GM12865 (cell line): ENCODE measurements at regions not wholly inside any gene's neighbourhood (a gene's known extent, or its start where the extent isn't known, plus 50 kb on each side); places are given as distances from the start of the nearest gene placed in this dataset.
"Not testable (repeated sequence)": the region's sequence is repeated elsewhere in the genome, so short reads cannot be mapped to it uniquely, and the experiment has no call there.

Experiments
- DNase-seq: peaks from one replicate; pipeline ENCODE4 v3.0.0; 2010; ENCODE audit warnings: low read depth
- H3K4me3 ChIP-seq: 2 replicates; pipeline ENCODE4 v1.5.1; 2011; ENCODE audit warnings: mild to moderate bottlenecking, low read depth, low read length, control low read depth
- CTCF ChIP-seq: IDR thresholded peaks from 2 replicates; pipeline ENCODE4 v1.5.1; 2011; ENCODE audit warnings: low read length, control low read depth, low read depth, inconsistent platforms; ENCODE audit not compliant: insufficient read depth; ENCODE audit errors: missing control alignments

GRCh38 chr4:20022471-20022870 is 229.2 kb upstream of the SLIT2 start:
- TF ChIP-seq CTCF: no peak
- DNase-seq: no peak
- no peak overlapping the region for H3K4me3 ChIP-seq

- no peak for DNase-seq
- no peak for TF ChIP-seq CTCF
- H3K4me3 ChIP-seq: no peak overlapping the region
These were observed 231.6 kb upstream of the SLIT2 start for GRCh38 chr4:20020056-20020455.

GRCh38 chr4:20019310-20020015 is 232.2 kb upstream of the SLIT2 start:
- DNase-seq: no peak
- H3K4me3 ChIP-seq: no peak overlapping the region
- TF ChIP-seq CTCF: no peak

GRCh38 chr4:20017777-20018115 is 234.0 kb upstream of the SLIT2 start:
- DNase-seq: no peak
- H3K4me3 ChIP-seq: no peak overlapping the region
- TF ChIP-seq CTCF: no peak

- TF ChIP-seq CTCF: no peak
- no peak for DNase-seq
- no peak overlapping the region for H3K4me3 ChIP-seq
These were observed 234.5 kb upstream of the SLIT2 start for GRCh38 chr4:20017070-20017776.

- no peak overlapping the region for H3K4me3 ChIP-seq
- no peak for DNase-seq
These were observed 236.0 kb upstream of the SLIT2 start for GRCh38 chr4:20015636-20016224.

GRCh38 chr4:20003836-20004558 is 247.7 kb upstream of the SLIT2 start:
- not testable (repeated sequence) for DNase-seq

More at GRCh38 chr4:20015636-20016224, 236.0 kb upstream of the SLIT2 start:
- no peak for TF ChIP-seq CTCF

More at GRCh38 chr4:20003836-20004558, 247.7 kb upstream of the SLIT2 start:
- not testable (repeated sequence) for H3K4me3 ChIP-seq
